Upper lobe of left lung (tissue), 6 donors: ENCODE measurements at regions not wholly inside any gene's neighbourhood (a gene's known extent, or its start where the extent isn't known, plus 50 kb on each side); places are given as distances from the start of the nearest gene placed in this dataset.

Source experiments
- ATAC-seq, 2 donors: fragments of 200-7000 bp; cut with Tn5 transposase; one replicate each; pipeline ENCODE4 v1.9.1; 2022; ENCODE audit warnings: mild to moderate bottlenecking in 2 of 2, moderate library complexity in 2 of 2; ENCODE audit not compliant: low FRiP score in 2 of 2
- DNase-seq, 2 donors: peaks; one replicate each; pipeline ENCODE4 v3.0.0-alpha.2; 2019 to 2020
- H3K27ac ChIP-seq, 4 donors: fragments of 200-600 bp; sonication (generic); one replicate each; pipeline ENCODE4 v1.5.1; 2016 to 2019
- H3K27me3 ChIP-seq, 4 donors: fragments of 200-600 bp; sonication (generic); one replicate each; pipeline ENCODE4 v1.5.1; 2017 to 2019
- H3K36me3 ChIP-seq, 4 donors: fragments of 200-600 bp; sonication (generic); one replicate each; pipeline ENCODE4 v1.5.1; 2016 to 2019
- H3K4me1 ChIP-seq, 4 donors: fragments of 200-600 bp; sonication (generic); one replicate each; pipeline ENCODE4 v1.5.1; 2018 to 2019
- H3K4me3 ChIP-seq, 4 donors: fragments of 200-600 bp; sonication (generic); one replicate each; pipeline ENCODE4 v1.5.1; 2017 to 2019; ENCODE audit warnings: mild to moderate bottlenecking in 2 of 4, moderate library complexity in 1 of 4
- H3K9me3 ChIP-seq, 4 donors: fragments of 200-600 bp; sonication (generic); one replicate each; pipeline ENCODE4 v1.5.1; 2018 to 2019
- EP300 ChIP-seq, 4 donors: sonication (generic); formaldehyde crosslinking; IDR thresholded peaks; one replicate each; pipeline ENCODE4 v1.5.1; 2017; ENCODE audit warnings: antibody characterized with exemption in 4 of 4, control low read depth in 2 of 4
- POLR2A ChIP-seq, 4 donors: fragments of 450-650 bp; IDR thresholded peaks; one replicate each; pipeline ENCODE4 v1.5.1; 2016 to 2017; ENCODE audit warnings: antibody characterized with exemption in 4 of 4, mild to moderate bottlenecking in 2 of 4
- POLR2AphosphoS5 ChIP-seq, 2 donors: sonication (generic); formaldehyde crosslinking; IDR thresholded peaks; one replicate each; pipeline ENCODE4 v1.5.1; 2017; ENCODE audit warnings: antibody characterized with exemption in 2 of 2
- WGBS, 2 donors: methylation state at CpG; one replicate each; pipeline ENCODE4 v1.1.5; 2017 to 2018; 5-methylcytosine and 5-hydroxymethylcytosine counted together
- TF ChIP-seq, protein P1 (sequence below), 6 experiments: fragments of 450-650 bp in 4 of 6; fragments of 200-600 bp in 2 of 6; sonication (generic) in 2 of 6; IDR thresholded peaks; one replicate each; pipeline ENCODE4 v1.5.1; 2016 to 2019; ENCODE audit warnings: antibody characterized with exemption in 6 of 6
- donor health status: DM: no; HTN: no; CAD: no; lungs with moderate emphysema.
- donor health status: DM: no; HTN: yes; CAD: no; lungs with severe emphysema.

DNA sequence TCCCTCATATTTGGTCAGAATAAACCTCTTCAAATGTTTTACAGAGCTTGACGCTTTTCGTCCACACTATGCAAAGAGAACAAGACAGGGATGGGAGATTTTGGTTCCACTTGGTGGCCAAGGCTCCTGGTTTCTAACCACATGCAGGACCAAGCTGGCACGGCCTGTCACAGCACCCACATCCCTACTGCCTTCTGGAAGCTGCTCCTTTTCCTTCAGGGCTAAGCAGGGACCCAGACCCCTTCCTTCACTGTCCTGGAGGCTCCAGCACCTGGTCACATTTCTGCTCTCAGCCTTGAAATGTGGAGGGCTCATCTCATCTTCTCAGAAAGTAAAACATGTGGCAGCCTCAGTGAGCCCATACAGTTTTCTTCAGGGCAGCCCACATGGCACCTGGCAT, 50.4 kb upstream of the ARHGEF7 start:
- 76 to 95% methylated on average over 3 of the region's 3 CpGs for WGBS, 2 donors
- H3K36me3 ChIP-seq, result no peaks in the 10 kb centered on the region
- H3K27ac ChIP-seq, result no peak overlapping the region
- H3K4me3 ChIP-seq, result no peak overlapping the region
- ATAC-seq (no peak), DNase-seq (no peak)
- TF ChIP-seq POLR2AphosphoS5 (IDR thresholded peaks at IDR 0.05) (no peak), POLR2A (IDR thresholded peaks at IDR 0.05) (no peak), EP300 (IDR thresholded peaks at IDR 0.05) (no peak)
- TF ChIP-seq, protein P1, sequence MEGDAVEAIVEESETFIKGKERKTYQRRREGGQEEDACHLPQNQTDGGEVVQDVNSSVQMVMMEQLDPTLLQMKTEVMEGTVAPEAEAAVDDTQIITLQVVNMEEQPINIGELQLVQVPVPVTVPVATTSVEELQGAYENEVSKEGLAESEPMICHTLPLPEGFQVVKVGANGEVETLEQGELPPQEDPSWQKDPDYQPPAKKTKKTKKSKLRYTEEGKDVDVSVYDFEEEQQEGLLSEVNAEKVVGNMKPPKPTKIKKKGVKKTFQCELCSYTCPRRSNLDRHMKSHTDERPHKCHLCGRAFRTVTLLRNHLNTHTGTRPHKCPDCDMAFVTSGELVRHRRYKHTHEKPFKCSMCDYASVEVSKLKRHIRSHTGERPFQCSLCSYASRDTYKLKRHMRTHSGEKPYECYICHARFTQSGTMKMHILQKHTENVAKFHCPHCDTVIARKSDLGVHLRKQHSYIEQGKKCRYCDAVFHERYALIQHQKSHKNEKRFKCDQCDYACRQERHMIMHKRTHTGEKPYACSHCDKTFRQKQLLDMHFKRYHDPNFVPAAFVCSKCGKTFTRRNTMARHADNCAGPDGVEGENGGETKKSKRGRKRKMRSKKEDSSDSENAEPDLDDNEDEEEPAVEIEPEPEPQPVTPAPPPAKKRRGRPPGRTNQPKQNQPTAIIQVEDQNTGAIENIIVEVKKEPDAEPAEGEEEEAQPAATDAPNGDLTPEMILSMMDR (IDR thresholded peaks at IDR 0.05), result no peak
- no peaks in the 10 kb centered on the region for H3K9me3 ChIP-seq
- no peaks in the 10 kb centered on the region for H3K27me3 ChIP-seq
- H3K4me1 ChIP-seq, result peaks cover 0 to 14% (median 5%) of the 10 kb centered on the region in 4 donors

DNA sequence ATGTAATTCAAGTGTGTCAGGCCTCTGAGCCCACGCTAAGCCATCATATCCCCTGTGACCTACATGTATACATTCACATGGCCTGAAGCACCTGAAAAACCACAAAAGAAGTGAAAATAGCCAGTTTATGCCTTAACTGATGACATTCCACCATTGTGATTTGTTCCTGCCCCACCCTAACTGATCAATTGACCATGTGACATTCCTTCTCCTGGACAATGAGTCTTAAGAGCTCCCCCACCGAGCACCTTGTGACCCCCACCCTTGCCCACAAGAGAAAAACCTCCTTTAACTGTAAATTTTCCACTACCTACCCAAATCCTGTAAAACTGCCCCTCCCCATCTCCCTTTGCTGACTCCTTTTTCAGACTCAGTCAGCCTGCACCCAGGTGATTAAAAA, 52.1 kb upstream of the ARHGEF7 start:
- Histone ChIP-seq H3K27ac (no peak overlapping the region), H3K27me3 (no peaks in the 10 kb centered on the region), H3K4me3 (no peak overlapping the region), H3K9me3 (no peaks in the 10 kb centered on the region), H3K36me3 (no peaks in the 10 kb centered on the region), H3K4me1 (peaks cover 0 to 14% (median 5%) of the 10 kb centered on the region in 4 donors)
- WGBS, 2 donors, result 60 to 67% methylated on average over 2 of the region's 2 CpGs
- DNase-seq (no peak), ATAC-seq (no peak)
- no peak for TF ChIP-seq POLR2A (IDR thresholded peaks at IDR 0.05)
- TF ChIP-seq, protein P1 (IDR thresholded peaks at IDR 0.05), result no peak
- TF ChIP-seq EP300 (IDR thresholded peaks at IDR 0.05), result no peak
- TF ChIP-seq POLR2AphosphoS5 (IDR thresholded peaks at IDR 0.05), result no peak

DNA sequence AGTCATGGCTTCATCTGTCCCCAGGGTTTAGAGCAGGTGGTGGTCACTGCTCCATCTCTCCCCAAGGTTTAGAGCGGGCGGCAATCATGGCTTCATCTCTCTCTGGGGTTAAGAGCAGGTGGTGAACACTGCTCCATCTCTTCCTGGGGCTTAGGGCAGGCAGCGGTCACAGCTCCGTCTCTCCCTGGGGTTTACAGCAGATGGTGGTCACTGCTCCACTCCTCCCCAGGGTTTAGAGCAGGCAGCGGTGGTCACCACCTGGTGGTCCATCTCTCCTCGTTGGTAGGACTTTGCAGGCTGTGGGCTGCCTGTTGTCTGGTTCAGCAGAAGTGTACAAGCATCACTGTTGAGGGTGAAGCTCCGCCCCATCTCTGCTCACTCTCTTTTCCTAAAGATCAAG, 52.8 kb upstream of the ARHGEF7 start:
- peaks cover 0 to 12% (median 1%) of the 10 kb centered on the region in 4 donors for H3K4me1 ChIP-seq
- no peak overlapping the region for H3K4me3 ChIP-seq
- 82 to 89% methylated on average over 7 of the region's 7 CpGs for WGBS, 2 donors
- H3K9me3 ChIP-seq, result no peaks in the 10 kb centered on the region
- ATAC-seq, result peak in 1 of 2 donors; percentile 4
- no peak overlapping the region for H3K27ac ChIP-seq
- H3K36me3 ChIP-seq, result no peaks in the 10 kb centered on the region
- TF ChIP-seq POLR2AphosphoS5 (IDR thresholded peaks at IDR 0.05) (no peak), EP300 (IDR thresholded peaks at IDR 0.05) (no peak), POLR2A (IDR thresholded peaks at IDR 0.05) (no peak)
- TF ChIP-seq, protein P1 (IDR thresholded peaks at IDR 0.05), result no peak
- H3K27me3 ChIP-seq, result no peaks in the 10 kb centered on the region
- DNase-seq, result no peak

DNA sequence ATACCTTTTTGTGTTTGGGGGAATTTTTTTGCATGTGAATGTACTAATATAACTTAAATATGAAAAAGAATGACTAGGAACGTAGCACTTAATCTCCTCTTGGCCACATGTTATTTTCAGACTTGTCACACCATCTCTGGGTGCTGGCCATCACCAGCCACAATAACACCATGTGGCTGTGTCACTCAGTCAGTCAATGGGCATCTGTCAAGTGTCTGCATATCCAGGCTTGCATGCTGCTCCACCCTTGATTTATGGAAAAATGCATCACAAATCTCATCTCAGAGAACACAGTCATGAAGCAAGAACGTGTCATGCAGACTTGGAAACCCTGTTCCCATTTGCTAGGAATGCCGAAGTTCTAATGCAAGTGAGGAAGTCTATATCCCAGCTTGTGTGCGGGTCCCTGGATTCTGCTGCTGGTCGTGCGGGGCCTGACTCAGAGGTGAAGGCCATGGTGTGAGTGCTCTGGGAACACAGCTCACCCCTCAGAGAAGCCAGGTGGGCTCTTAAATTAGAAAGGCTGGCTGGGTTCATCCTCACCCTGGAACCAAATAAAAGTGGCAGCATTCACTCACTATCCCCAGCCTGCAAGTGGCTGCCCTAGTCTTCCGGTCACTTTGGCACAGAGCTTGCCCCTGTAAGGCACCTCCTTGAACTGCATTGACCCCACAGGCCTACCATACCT, 53.6 kb upstream of the ARHGEF7 start:
- 90 to 91% methylated on average over 7 of the region's 7 CpGs for WGBS, 2 donors
- Histone ChIP-seq H3K9me3 (no peaks in the 10 kb centered on the region), H3K4me1 (peaks cover 0 to 6% (median 0%) of the 10 kb centered on the region in 4 donors), H3K27ac (no peak overlapping the region), H3K36me3 (no peaks in the 10 kb centered on the region), H3K4me3 (no peak overlapping the region), H3K27me3 (no peaks in the 10 kb centered on the region)
- TF ChIP-seq, protein P1 (IDR thresholded peaks at IDR 0.05), result no peak
- TF ChIP-seq EP300 (IDR thresholded peaks at IDR 0.05) (no peak), POLR2AphosphoS5 (IDR thresholded peaks at IDR 0.05) (no peak), POLR2A (IDR thresholded peaks at IDR 0.05) (no peak)
- ATAC-seq, result peak in 1 of 2 donors; percentile 6
- DNase-seq, result no peak
